HEK293T (cell line): ENCODE measurements at regions not wholly inside any gene's neighbourhood (a gene's known extent, or its start where the extent isn't known, plus 50 kb on each side); places are given as distances from the start of the nearest gene placed in this dataset.

Experiments
- ARNT ChIP-seq: fragments of 450-650 bp; IDR thresholded peaks from 2 replicates; pipeline ENCODE4 v1.6.1; 2017; ENCODE audit warnings: mild to moderate bottlenecking
- BHLHE40 ChIP-seq: fragments of 450-650 bp; IDR thresholded peaks from 2 replicates; pipeline ENCODE4 v1.6.1; 2016; ENCODE audit warnings: mild to moderate bottlenecking, moderate library complexity, borderline replicate concordance
- CTBP1 ChIP-seq: fragments of 450-650 bp; IDR thresholded peaks from 2 replicates; pipeline ENCODE4 v1.6.1; 2016; ENCODE audit warnings: borderline replicate concordance
- FOXA1 ChIP-seq: fragments of 450-650 bp; IDR thresholded peaks from 2 replicates; pipeline ENCODE4 v1.6.1; 2016; ENCODE audit warnings: mild to moderate bottlenecking
- FOXK2 ChIP-seq: fragments of 450-650 bp; IDR thresholded peaks from 2 replicates; pipeline ENCODE4 v1.6.1; 2016; ENCODE audit warnings: mild to moderate bottlenecking
- FOXM1 ChIP-seq: fragments of 450-650 bp; IDR thresholded peaks from 2 replicates; pipeline ENCODE4 v1.6.1; 2017; ENCODE audit warnings: mild to moderate bottlenecking, borderline replicate concordance
- L3MBTL2 ChIP-seq: fragments of 450-650 bp; conservative IDR thresholded peaks from 2 replicates; pipeline ENCODE4 v1.6.1; 2016; ENCODE audit warnings: mild to moderate bottlenecking
- NFRKB ChIP-seq: fragments of 450-650 bp; IDR thresholded peaks from 2 replicates; pipeline ENCODE4 v1.6.1; 2016; ENCODE audit warnings: mild to moderate bottlenecking, moderate library complexity
- PKNOX1 ChIP-seq: fragments of 450-650 bp; IDR thresholded peaks from 2 replicates; pipeline ENCODE4 v1.6.1; 2016
- SP1 ChIP-seq: fragments of 450-650 bp; IDR thresholded peaks from 2 replicates; pipeline ENCODE4 v1.6.1; 2017
- SUZ12 ChIP-seq: fragments of 450-650 bp; IDR thresholded peaks from 2 replicates; pipeline ENCODE4 v1.6.1; 2016; ENCODE audit warnings: mild to moderate bottlenecking
- TARDBP ChIP-seq: fragments of 450-650 bp; IDR thresholded peaks from 2 replicates; pipeline ENCODE4 v1.6.1; 2016
- ZNF384 ChIP-seq: fragments of 450-650 bp; IDR thresholded peaks from 2 replicates; pipeline ENCODE4 v1.6.1; 2016

GRCh38 chr13:107275945-107276614, 708.1 kb upstream of the ARGLU1 start:
- TF ChIP-seq SUZ12 (no peak), L3MBTL2 (no peak), FOXK2 (no peak), FOXA1 (no peak), FOXM1 (no peak), NFRKB (no peak), BHLHE40 (no peak), SP1 (no peak), ZNF384 (no peak), PKNOX1 (no peak), ARNT (no peak), CTBP1 (no peak), TARDBP (no peak)
